D341Med (cell line): ENCODE measurements at regions not wholly inside any gene's neighbourhood (a gene's known extent, or its start where the extent isn't known, plus 50 kb on each side); places are given as distances from the start of the nearest gene placed in this dataset.
"Not testable (repeated sequence)": the region's sequence is repeated elsewhere in the genome, so short reads cannot be mapped to it uniquely, and the experiment has no call there.

Experiments used
- DNase-seq: peaks from one replicate; pipeline ENCODE4 v3.0.0; 2012; ENCODE audit warnings: low spot score

- DNase-seq: no peak
Observed at GRCh38 chr5:82601861-82602260, 323.7 kb upstream of the RPS23 start.

- DNase-seq: no peak
Observed at GRCh38 chr5:82601077-82601476, 322.9 kb upstream of the RPS23 start.

GRCh38 chr5:82599692-82600091 is 321.5 kb upstream of the RPS23 start:
- DNase-seq: no peak

DNA sequence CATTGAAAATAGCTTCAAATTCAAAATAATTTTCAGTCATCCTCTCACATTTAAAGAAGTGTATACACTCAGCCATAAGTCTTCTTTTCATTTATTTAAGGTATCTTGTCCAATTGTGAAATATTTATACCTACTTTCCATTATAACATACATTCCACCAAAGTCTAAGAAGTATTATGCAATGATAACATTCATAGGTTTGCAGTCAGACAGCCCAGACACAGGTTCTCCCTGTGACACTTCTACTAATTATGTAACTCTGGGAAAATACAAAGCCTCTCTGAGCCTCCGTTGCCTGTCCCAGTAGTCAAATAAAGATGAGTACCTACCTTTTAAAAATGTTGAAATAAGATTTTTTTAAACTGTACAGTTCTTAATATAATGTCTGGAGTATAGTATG is 320.9 kb upstream of the RPS23 start:
- no peak for DNase-seq

- DNase-seq: peak; percentile 25
Observed at GRCh38 chr5:82597437-82597836, 319.3 kb upstream of the RPS23 start.

GRCh38 chr5:82596451-82596850 is 318.3 kb upstream of the RPS23 start:
- DNase-seq: no peak

DNA sequence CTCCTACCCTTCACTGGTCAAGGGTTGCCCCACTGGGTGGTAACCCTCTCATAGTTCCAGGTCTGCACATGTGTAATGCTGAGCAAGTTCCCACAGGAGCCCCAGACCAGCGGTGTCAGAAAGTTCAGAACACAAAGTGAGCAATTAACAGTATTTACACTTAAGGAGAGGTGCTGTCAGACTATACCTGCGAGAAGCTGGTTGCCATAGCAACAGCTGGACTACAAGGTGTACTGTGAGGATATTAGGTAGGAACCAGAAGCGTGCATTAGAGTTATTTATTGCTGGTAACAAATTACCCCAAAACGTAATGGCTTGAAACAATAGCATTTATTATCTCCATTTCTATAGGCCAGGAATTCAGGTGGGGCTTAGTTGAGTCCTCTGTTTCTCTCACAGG is 317.0 kb upstream of the RPS23 start:
- DNase-seq: no peak

- no peak for DNase-seq
Observed at GRCh38 chr5:82594097-82594496, 315.9 kb upstream of the RPS23 start.

GRCh38 chr5:82593481-82593880 is 315.3 kb upstream of the RPS23 start:
- DNase-seq: no peak

DNA sequence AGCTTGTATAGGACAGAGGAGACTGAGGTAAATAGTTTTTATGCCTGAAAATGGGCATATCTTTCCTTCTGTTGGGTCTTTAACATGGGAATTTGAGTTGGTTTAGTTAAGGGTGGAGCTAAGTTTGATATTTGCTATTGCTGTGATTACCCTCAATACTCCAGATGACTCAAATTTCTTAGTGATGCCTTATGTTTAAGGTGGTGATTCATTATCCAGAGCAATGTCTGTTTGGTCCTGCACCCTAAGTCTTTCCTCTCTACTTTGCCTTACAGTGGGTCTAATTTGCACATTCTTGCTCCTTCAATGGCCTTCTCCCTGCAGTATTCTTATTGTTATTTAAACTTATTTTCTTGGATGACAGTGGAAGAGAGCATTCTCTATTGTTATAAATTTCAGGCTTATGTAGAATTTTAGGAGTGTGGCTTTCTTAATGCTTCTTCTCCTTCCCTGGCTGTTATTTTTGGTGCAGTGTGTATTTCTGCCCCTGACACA is 312.9 kb upstream of the RPS23 start:
- no peak for DNase-seq

DNA sequence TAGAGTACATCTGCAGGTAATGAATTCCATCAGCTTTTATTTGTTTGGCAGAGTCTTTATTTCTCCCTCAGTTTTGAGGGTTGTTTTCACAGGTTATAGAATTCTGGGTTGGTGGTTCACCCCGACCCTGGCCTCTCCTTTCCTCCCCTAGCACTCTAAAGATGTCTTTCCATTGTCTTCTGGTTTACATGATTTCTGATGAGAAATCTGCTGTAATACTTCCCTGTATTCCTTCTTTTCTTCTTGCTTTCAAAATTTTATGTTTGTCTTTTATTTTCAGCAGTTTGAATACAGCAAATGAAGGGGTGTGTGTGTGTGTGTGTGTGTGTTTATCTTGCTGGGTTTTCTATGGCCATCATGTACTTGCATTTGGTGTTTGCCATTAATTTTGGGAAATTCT is 312.0 kb upstream of the RPS23 start:
- DNase-seq: no peak

GRCh38 chr5:82586661-82587310 is 308.6 kb upstream of the RPS23 start:
- no peak for DNase-seq

- DNase-seq: no peak
Observed at GRCh38 chr5:82586181-82586580, 308.0 kb upstream of the RPS23 start.

GRCh38 chr5:82584631-82585030 is 306.5 kb upstream of the RPS23 start:
- no peak for DNase-seq

DNA sequence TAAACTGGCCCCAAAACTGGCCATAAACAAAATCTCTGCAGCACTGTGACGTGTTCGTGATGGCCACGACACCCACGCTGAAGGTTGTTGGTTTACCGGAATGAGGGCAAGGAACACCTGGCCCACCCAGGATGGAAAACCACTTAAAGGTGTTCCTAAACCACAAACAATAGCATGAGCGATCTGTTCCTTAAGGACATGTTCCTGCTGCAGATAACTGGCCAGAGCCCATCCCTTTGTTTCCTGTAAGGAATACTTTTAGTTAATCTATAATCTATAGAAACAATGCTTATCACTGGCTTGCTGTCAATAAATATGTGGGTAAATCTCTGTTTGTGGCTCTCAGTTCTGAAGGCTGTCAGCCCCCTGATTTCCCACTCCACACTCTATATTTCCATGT is 305.2 kb upstream of the RPS23 start:
- DNase-seq: not testable (repeated sequence)

GRCh38 chr5:82564963-82565362 is 286.8 kb upstream of the RPS23 start:
- no peak for DNase-seq

- no peak for DNase-seq
Observed at GRCh38 chr5:82563745-82564144, 285.6 kb upstream of the RPS23 start.

GRCh38 chr5:82562696-82563240 is 284.6 kb upstream of the RPS23 start:
- no peak for DNase-seq

DNA sequence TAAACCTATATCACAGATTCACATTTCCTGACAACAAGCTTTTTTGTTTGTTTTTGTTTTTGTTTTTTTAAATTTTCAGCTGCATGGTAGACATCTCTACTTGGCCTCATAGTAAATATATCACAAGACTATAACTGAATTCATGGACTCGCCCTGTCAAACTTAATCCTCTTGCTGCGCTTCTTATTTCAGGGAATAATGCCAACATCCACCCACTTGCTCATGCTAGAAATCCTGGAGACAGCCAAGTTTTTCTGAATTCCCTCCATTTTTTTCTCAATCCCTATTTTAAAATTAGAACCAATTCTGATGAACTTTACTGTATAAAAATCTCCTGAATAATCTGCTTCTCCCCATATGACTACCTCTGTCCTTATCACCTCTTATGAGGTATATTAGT is 283.6 kb upstream of the RPS23 start:
- no peak for DNase-seq

DNA sequence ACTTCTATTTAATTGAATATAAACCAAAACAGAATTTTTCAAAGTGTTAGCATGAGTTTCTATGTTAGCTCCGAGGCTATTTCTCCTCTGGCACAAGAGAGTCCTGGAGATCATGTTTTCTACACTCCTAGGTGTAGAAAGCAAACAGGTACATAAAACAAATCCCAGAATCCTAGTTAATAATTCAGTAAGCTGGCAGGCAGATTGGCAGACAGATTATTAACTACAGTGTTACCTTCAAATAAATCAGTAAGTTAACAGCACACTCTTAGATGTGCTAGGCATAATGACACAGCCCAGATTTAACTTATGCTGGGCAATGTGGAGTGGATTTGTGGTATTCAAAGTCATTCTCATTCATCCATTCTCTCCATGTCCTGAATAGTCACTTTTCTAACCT is 282.8 kb upstream of the RPS23 start:
- DNase-seq: no peak

- DNase-seq: no peak
Observed at GRCh38 chr5:82560561-82560960, 282.4 kb upstream of the RPS23 start.

DNA sequence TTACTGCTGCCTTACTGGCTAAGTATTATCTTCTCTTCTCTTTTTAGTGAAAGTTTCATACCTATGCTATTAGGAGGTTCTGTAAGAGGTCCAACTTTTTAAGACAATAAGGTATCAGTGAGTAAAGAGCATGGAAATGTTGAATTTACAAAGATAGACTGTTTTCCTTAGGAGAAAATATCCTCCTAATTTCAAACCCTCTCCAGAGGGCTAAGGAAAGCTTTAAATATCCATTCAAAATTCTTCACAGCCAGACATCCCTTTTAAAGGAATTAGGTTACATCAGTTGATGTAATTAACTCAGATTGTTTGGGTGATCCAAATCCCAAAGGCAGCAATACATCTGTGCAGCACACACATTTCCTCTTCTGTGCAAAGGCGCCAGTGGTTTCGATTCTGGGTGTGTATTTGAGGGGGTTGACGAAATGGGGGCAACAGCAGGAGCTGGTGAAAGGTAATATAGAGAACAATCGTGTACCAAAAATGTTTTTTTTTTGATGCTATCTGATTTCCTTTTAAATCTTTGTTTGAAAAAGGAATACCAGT is 273.8 kb upstream of the RPS23 start:
- peak; percentile 46 for DNase-seq

GRCh38 chr5:82551192-82551591 is 273.0 kb upstream of the RPS23 start:
- no peak for DNase-seq

- no peak for DNase-seq
Observed at GRCh38 chr5:82549263-82549662, 271.1 kb upstream of the RPS23 start.
